ENCODE measurements at regions not wholly inside any gene's neighbourhood (a gene's known extent, or its start where the extent isn't known, plus 50 kb on each side); places are given as distances from the start of the nearest gene placed in this dataset.

GRCh38 chr1:63051356-63051755 is 267.4 kb downstream of the ATG4C start:
- no peak for TF ChIP-seq CTCF (IDR thresholded peaks at IDR 0.05; ENCODE audit: poor library complexity)
- TF ChIP-seq EZH2 (IDR thresholded peaks at IDR 0.05; ENCODE audit: borderline replicate concordance), result no peak
- TF ChIP-seq EZH2phosphoT487 (IDR thresholded peaks at IDR 0.05; ENCODE audit: low read depth, severe bottlenecking, unreplicated experiment), result no peak
